DMS 273 (cell line): ENCODE measurements at regions not wholly inside any gene's neighbourhood (a gene's known extent, or its start where the extent isn't known, plus 50 kb on each side); places are given as distances from the start of the nearest gene placed in this dataset.

ENCODE experiments used
- DNase-seq: peaks from one replicate; lab custom pipeline; 2025; ENCODE audit not compliant: unreplicated experiment; lab: John Stamatoyannopoulos, UW

DNA sequence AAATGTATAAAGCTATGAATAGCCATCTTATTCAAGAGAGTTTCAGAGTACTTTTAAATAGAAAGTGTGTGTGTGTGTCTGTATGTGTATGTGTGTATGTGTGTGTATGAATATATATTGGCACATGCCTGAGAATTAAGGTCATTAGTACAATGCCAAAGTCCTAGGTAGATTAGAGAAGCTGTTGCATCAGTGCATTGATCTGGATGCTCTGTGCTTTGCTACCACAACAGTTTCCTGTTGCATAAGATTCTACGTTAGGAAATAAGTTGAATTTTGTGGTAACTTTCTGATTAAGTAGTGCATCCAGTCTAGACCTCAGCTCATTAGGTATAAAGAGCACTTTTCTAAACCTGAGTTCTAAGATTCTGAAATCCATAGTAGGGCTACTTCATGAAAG is 1102.8 kb upstream of the KLHL29 start:
- DNase-seq: no peak

DNA sequence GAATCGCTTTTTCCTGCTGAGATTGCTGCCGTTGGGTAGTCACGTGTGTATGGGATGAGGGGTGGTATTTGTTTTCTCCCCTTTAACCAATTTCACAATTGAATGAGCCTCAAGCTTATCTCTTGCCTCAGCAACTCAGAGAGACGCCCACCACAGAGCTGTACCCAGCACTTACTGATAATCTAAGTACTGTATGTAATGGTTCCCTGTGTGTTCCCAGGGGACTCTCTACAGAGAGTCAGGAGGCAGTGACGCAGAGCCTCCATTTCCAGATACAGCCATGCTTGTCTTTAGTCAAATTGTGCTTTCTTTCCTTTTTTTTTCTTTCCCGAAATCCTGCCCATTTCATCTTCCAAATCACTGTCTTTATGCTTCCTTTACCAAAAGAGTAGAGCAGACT is 1102.1 kb upstream of the KLHL29 start:
- DNase-seq: no peak

DNA sequence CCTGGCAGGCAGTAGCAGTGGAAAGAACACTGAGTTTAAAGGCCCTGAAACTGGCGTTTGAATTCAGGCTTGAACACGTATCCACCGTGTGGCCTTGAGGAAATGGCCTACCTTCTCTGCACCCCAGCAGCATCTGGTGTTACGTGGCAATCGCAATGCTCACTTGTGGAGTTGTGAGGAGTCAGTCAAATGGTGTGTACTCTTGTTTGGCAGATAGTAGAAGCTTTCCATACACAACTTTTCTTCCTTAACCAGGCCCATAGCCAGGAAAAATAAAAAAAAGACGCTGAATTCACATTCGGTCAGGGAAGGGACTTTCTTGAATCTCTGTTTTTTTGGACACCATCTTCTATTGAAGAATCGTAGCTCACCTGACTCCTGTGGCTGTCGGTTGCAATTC is 1101.5 kb upstream of the KLHL29 start:
- DNase-seq: no peak

DNA sequence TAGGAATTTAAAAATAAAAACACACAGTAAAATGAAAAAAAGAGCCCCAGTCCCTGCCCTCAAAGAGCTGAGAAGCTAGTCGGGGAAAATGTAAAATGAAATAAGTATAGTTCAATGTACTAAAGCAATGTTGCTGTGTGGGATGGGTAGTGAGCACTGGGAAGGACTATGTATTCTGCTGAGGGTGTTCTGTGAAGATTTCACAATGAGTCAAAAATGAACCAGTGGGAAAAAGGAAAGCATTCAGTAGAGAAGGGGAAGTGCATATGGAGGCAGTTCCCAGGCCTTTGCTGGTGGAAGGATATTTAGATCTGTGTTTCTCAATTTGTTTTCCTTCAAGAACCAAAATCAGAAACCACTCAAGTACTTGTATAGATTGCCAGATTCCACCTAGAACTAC is 1094.7 kb upstream of the KLHL29 start:
- no peak for DNase-seq

DNA sequence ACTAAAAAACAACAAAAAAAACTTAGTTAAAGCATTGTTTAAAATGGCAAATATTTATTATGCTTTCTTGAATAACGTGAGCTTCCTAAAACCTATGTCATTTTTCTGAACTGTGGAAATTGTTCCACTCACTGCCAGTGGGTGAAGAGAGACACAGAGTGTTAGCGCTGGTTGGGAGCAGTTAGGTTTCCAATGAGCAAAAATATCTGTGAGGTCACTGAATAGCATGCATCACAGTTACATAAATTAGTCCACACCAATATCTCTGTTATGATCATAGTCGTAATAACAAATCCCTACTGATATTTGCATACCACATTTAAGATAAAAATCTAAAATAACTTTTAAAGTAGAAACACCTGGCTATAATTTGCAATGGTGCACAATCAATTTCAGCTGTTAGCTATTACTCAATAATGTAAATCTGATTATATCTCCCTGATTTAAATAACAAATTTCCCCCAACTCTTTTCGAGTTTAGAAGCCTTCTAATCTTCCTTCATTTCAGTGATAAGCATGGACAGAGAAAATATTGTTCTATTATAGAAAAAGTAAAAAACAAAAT is 1094.0 kb upstream of the KLHL29 start:
- DNase-seq: no peak

DNA sequence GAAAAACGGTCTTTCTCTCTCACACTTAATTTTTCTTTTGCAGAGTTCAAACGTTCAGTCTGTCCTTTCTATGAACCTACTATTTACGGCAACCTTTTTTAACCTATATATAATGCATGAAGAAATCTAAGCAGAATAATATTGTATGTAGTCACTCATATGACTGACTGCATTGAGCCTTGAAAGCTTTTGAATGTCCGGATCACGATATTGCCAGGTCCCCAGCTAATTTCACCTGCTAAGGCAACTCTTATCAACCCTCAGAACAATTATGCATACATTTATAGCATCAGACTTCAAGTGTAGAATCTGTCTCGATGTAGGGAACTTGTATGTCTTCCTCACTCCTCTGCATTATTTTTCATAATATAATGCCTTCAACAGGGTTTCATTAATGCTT is 1083.8 kb upstream of the KLHL29 start:
- no peak for DNase-seq

DNA sequence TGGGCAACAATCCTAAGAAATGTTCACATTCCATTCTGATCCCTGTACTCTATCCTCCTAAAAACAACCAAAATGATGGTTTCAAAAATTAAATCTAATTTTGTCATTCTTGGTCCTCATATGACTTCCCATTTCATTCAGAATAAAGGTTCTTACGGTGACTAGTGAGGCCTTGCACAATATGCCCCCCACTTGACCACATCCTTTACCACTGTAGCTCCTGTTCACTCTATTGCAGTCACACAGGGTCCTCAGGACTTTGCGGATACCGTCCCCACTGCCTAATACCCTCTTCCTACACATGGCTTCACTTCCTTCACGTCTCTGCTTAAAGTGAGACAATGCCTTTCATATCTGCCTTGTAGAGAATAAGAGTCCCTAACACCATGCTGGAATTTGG is 1058.7 kb upstream of the KLHL29 start:
- no peak for DNase-seq

DNA sequence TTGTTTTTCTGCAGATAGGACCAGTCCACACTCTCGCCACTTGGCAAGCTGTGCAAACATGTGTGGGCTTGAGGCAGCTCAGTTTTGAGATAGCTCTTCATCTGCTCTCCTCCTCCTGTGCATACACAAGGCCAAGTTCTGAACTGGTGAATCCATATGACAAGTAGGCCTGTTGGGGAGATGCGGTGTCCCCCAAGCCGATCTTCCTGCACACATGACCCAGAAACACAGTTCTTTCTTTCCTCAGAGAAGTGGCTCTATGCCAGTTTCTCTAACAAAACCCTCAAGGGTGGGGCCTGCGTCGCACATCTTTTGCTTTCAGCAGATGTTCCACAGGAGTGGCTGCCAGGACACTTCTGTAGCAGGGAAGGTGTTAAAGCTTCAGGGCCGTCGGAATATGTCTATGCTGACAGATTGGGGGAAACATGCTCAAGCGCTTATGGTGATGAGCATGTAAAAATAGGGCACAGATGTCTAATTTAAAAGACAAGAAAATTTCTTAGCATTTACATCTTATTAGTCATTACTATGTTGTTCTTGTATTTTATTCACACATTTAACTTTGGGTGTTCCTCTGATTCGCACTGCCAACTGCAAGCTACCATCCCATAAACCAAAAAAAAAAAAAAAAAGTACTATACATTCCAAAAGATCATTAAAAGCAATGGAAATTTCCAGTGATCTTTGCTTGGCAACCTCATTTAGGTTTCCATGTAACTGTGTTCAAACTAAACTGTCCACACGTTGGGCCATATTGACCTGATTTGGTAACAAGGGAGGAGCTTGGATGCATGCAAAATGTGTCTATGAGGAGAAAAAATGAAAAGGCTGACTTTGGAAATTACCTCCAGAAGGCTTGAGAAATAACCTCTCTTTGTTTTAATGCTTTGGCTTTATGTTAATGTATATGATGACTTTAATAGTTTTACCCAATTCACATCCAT is 1055.5 kb upstream of the KLHL29 start:
- DNase-seq: peak; percentile 98

DNA sequence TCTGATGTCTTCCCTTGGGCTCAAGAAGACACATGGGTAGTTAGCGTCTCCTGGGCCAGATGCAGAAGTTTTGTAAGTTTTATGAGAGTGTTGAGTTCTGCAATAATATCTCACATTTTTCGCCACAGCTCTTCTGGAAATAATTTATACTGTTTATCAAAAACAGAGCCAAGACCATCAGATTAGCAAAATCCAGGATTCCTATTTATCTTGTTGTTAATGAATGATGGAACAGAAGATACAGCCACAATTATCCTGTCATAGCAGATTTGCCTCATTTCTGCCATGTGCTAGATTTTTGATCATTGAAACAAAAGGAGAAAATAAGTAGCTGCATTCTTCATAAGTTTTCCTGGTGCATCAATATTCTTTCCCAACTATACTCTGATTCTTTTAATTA is 1048.6 kb upstream of the KLHL29 start:
- no peak for DNase-seq

DNA sequence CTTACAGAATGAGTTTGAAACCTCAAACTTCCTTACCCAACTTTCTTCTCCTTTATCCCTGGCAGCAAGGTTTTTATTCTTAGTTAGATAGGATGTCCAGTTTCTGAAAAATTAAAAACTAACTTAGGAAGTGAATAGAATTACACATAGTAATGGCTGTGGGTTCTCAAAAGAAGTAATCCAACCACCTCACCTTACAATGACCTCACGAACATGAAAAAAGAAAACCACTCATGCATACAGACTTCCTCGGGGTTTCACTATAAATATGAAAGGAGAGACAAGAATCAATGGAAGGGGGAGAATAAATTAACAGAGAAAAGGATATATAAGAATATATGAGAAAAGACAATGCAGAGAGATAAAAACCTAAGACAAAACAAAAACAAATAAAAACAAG is 1044.3 kb upstream of the KLHL29 start:
- DNase-seq: no peak

DNA sequence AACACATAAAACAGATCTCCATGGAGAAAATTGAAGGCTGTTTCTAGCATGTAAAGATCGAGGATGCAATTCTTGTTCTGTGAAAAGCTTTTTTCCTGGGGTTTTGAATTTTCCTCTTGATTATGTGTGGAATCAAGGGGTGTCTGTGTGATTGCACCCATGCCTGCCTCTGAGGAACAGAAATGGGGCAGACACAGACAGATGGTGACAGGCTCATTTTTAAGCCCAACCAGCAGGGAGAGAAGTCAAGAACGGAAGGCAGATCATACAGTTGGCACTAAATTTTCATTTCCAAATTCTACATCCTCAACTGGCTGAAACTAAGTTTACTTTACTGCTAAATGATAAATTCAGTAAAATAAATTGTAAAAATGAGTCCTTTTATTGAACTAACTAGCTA is 1037.7 kb upstream of the KLHL29 start:
- DNase-seq: peak; percentile 10

DNA sequence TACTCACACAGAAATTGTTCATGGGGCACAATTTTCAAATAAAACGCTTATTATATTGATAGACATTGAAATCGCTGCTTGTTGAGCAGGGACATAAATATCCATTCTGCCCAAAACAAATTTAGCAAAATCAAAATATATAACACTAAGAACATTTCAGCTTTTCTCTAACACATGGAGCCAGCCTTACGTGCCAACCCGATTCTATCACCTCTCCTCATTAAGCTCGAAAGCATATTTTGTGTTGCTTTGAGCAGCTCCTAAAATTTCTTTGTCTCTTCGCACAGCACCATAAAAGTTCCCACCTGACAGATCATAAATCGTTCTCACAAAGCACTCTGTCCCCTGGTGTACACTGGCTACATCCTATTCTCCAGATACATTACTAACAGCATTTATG is 1034.4 kb upstream of the KLHL29 start:
- no peak for DNase-seq

DNA sequence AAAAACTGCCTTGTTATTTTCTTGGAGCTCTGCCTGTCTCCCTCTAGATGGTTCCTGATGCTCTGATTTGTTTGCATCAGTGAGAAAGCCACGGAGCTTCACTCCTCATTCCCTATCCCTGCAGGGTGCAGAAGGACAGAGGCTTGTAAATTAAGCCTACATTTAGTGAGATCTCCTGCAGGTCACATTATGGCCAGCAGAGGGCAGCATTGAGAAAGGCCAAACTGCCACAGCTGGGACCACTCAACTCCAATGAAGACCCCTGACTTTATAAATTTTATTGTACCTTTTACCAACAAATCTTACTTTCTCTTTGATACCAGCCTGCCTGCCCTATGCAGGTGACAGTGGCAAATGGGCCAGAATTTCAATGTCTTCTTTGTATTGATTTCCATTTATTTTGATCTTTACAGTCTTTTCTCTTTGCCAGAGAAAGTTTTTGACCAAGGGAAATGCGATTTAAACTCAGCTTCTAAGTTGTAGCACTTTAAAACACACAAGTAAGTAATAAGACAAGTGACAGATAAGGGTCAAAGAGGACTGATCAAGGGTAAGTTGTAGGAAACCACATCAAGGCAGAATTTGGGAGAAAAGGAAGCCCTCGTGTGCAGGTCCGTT is 1029.1 kb upstream of the KLHL29 start:
- peak; percentile 78 for DNase-seq

DNA sequence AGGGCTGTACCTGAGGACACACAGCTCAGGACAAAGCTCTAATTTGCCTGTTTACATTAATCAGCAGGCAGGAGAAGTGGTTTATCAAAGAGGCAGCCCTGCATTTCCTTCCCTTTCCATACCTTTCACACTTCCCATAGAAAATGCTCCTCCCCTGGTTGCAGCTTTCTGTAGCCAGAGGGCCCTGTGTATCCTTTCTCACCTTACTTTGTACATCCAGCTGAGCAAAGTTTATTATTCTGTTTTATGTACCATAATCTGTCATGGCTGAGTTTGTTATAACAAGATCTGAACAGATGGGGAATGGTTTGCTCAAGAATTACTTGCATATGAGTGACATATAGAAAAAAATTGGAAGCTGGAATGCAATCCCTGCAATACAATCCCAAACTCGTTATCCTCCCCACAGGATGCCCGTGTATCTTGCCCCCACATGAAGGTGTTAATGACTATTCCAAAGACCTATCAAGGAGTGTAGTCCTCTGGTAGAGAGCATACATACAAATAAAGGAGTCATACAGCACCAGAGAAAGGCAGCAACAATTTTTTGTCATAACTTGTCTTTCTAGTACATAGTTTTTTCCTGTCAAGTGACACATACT is 1025.8 kb upstream of the KLHL29 start:
- DNase-seq: peak; percentile 16

DNA sequence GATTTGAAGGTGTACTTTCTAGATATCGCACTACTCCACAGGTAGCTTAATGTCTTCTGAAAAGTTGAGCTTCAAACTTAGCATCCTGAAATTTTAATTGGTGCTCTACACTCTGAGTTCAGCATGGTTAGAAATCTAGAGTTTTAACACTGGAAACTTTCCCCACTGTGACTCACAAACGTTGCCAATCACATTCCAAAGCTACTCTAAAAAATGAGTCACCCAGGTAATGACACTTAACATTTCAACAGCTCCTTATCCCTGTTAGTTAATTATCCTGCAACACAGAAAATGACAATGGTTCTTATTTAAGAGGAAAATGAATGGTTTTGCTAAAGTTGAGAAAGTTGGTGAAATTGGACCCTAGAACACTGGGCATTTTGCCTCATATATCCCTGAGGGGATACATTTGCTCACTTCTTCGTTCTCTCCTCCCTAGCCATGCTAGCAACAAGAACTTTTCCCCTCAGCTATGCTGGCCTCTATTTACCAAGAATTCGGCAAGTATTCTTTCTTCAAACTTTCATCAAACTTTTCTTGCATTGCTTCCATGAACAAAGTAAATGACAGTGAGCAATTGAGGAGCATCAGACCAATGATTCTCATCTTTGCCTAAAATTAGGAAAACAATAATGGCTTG is 1024.1 kb upstream of the KLHL29 start:
- no peak for DNase-seq

DNA sequence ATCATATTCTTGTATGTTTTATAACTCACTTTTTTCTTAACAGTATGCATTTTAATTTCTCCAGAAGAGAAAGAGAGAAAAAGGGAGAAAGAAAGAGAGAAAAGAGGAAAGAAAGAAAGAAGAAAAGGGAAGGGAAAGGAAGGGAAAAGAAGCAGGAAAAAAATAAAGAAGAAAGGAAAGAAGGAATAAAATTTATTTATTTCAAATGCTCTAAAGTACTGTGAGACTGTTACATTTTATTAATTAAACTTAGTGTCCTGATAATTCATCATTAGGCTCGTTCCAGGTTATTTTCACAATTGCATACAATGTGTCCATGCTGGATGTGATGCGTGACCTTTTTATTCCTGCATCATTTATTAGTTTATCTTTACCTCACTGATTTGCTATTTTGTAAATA is 1023.4 kb upstream of the KLHL29 start:
- DNase-seq: no peak

DNA sequence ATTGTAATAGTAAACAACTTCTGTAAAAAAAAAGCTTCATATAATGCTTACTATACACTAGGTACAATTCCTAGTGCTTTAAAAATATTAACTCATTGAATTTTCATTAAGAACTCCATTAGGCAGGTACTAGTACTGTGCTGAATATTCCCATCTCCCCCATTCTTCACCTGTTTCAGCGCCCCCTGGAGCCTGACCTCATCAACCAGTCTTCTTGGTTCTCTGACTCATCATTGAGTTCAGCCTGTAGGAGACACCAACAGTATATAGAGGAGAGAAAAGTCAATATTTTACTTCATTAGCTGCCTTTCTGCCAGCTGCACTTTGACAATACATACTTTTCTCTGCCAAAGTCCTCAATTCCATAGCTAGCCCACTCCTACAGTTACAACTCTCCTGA is 1009.9 kb upstream of the KLHL29 start:
- peak; percentile 34 for DNase-seq

DNA sequence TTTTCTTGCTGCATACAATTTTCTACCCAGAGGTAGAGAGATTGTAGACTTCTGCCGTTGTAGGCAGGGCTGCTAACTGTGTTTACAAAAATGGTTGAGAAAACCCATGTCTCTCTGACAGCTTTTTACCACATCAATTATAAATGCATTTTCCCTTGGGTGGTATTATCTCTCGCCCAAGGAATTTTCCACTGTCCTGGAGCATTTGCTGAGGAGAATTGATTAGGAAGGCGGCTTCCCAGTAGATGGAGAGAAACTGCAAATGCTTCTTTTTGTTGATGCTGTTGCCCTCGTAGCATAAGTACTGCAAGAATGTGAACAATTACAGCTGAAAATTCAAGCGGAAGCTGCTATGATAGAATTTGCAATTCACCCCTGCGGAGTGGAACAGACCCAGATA is 1007.7 kb upstream of the KLHL29 start:
- DNase-seq: no peak

DNA sequence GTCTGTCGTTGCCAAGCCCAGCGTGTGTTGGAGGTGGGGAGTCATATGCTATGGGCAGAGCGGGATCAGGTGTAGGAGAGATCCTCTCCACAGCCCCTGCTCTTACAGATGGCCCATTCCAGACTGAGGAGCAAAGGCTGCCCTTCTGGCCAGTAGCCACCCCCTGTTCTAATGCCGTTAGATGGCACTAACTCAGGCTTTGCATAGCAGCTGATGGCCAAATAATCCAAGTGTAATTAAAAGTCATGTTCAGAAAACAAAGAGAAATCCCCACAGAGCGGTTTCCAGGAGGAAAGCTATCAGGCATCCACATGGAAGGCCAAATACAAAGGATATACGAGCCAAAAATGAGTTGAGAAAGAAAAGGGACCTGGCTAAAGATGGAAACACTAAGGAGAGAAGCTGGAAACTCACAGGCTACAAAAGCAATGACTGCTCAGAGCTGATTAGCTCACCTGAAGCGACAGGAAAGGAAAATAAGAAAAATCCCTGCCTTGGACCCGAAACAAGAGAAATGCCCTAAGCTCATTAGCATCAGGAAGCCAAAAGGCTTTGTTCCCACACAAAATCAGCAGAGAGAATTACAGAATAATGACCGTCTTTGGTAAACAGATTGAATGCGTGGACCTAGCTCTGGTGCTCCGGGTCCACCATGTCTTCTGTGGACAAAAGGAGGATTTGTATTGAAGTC is 1002.4 kb upstream of the KLHL29 start:
- no peak for DNase-seq

DNA sequence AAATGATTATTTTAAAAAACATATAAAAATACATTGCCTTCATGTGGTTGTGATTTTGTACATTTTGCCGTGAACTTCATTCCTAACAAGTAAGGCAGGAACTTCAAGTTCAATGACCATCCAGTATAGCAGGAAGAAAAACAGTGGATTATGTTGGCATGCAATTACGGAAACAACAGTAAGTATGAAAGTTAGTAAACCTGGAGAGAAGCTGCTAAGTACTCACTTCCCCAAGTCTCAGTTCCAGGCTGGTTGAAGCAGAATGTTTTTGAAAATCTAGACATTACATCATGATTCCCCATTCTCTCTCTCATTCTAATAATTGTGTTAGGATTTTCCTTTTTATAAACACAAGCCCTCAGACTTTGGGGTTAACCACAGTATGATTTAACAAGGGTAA is 987.1 kb upstream of the KLHL29 start:
- no peak for DNase-seq

DNA sequence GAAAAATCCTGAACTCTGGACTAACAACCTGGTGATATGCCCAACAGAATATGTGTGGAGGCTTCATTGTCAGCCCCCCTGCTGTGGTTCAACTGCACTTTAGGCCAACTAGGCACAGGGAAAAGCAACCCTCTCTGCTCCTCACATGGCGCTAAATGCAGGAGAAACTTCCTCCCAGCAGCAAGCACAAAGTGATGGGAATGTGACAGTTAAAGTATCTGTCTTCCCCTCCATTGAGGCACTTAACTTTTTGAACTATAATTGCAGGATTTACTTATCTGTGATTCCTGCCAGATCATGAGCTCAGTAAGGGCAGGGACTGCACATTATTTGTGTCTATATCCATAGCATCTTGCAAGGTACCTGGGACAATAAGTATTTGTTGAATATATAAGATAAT is 981.2 kb upstream of the KLHL29 start:
- DNase-seq: no peak
